ENCODE measurements at regions not wholly inside any gene's neighbourhood (a gene's known extent, or its start where the extent isn't known, plus 50 kb on each side); places are given as distances from the start of the nearest gene placed in this dataset.

DNA sequence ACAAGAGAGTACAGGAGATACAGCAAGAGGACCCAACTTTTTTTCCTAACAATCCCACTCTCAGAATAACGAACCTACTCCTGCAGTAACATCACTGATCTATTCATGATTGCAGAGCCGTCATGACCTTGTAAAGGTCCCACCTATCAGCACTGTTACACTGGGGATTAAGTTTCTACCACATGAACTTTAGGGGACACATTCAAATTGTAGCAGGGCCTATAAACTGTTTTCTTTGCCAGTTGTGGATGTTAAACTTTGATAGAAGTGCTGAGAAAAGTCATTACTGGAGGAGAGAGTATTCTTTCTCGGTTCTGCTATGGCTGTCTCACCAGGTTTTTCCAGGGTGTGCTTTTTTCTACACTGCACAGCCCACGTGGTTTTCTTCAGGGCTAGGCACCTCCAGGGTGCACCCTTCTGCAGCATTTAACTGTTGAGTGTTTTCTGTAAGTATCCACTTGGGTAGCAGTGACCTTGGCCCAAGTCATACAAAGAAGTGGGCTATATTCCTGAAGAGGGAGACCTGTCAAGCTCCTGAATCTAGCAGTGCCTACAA lies 131.6 kb upstream of the AHR start:
- TF ChIP-seq, protein P1, sequence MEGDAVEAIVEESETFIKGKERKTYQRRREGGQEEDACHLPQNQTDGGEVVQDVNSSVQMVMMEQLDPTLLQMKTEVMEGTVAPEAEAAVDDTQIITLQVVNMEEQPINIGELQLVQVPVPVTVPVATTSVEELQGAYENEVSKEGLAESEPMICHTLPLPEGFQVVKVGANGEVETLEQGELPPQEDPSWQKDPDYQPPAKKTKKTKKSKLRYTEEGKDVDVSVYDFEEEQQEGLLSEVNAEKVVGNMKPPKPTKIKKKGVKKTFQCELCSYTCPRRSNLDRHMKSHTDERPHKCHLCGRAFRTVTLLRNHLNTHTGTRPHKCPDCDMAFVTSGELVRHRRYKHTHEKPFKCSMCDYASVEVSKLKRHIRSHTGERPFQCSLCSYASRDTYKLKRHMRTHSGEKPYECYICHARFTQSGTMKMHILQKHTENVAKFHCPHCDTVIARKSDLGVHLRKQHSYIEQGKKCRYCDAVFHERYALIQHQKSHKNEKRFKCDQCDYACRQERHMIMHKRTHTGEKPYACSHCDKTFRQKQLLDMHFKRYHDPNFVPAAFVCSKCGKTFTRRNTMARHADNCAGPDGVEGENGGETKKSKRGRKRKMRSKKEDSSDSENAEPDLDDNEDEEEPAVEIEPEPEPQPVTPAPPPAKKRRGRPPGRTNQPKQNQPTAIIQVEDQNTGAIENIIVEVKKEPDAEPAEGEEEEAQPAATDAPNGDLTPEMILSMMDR (IDR thresholded peaks at IDR 0.05), result no peak
- Mint-ChIP-seq H3K27ac (no peak overlapping the region), H3K9me3 (peaks cover 3% of the 10 kb centered on the region), H3K4me1 (ENCODE audit: low read depth) (peaks cover 18% of the 10 kb centered on the region), H3K4me3 (no peak overlapping the region), H3K36me3 (ENCODE audit: low read depth) (peaks cover 5% of the 10 kb centered on the region), H3K27me3 (no peaks in the 10 kb centered on the region)
- ChIA-PET POLR2A (no interaction called here), CTCF (no interaction called here)
- intact Hi-C loops (cut with micrococcal nuclease), result no loop called here
- no peak for DNase-seq
- ATAC-seq, result no peak

DNA sequence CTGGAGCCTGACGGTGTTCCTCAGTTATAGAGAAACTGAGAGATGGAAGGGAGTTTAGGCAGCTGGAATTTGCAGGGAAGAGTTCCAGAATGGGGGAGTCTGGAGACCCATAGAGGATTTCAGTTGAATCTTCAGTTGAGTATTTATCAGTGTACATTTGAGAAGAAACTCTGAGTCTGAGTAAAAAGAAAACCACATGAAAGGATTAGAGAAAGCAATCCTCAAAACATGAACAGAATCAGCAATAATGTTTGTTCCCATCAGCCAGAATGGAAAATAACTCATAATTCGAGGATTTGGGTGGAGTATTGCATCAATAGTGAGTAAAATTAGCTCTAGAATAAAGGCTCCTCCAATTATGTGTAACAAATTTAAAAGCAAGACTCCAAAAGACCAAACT lies 130.0 kb upstream of the AHR start:
- H3K27ac Mint-ChIP-seq, result no peak overlapping the region
- H3K4me3 Mint-ChIP-seq, result no peak overlapping the region
- DNase-seq, result no peak
- H3K4me1 Mint-ChIP-seq (ENCODE audit: low read depth), result peaks cover 13% of the 10 kb centered on the region
- H3K9me3 Mint-ChIP-seq, result no peaks in the 10 kb centered on the region
- CTCF ChIA-PET, result interaction anchor here (1.1 kb wide), 1 partner anchor 76 kb away, joined by 3 read pairs; no protein-coding TSS in a partner anchor
- intact Hi-C loops (cut with micrococcal nuclease), result no loop called here
- no peak for ATAC-seq
- no peaks in the 10 kb centered on the region for H3K36me3 Mint-ChIP-seq (ENCODE audit: low read depth)
- POLR2A ChIA-PET, result no interaction called here
- H3K27me3 Mint-ChIP-seq, result no peaks in the 10 kb centered on the region
- TF ChIP-seq, protein P1 (IDR thresholded peaks at IDR 0.05), result no peak

DNA sequence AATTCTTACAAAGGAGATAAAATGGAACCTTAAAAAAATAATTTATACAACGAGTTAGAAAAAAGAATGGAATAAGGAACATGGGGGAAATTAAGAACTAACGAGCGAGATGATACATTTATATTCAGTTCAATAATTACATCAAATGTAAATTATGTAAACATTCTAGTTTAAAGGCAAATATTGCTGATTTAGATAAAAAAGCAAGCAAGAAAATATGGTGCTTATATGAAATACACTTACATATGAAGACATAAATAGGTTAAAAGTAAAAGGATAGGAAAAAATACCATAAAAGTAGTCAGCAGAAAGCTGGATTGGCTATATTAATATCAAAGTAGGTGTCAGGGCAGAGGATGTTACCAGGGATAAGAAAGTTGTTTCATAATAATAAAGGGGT lies 127.0 kb upstream of the AHR start:
- TF ChIP-seq, protein P1 (IDR thresholded peaks at IDR 0.05), result no peak
- intact Hi-C loops (cut with micrococcal nuclease), result no loop called here
- H3K4me3 Mint-ChIP-seq, result no peak overlapping the region
- no peaks in the 10 kb centered on the region for H3K27me3 Mint-ChIP-seq
- peaks cover 19% of the 10 kb centered on the region for H3K4me1 Mint-ChIP-seq (ENCODE audit: low read depth)
- no peak for ATAC-seq
- no peaks in the 10 kb centered on the region for H3K36me3 Mint-ChIP-seq (ENCODE audit: low read depth)
- no peak for DNase-seq
- ChIA-PET POLR2A (no interaction called here), CTCF (no interaction called here)
- H3K9me3 Mint-ChIP-seq, result peaks cover 1% of the 10 kb centered on the region
- H3K27ac Mint-ChIP-seq, result no peak overlapping the region

DNA sequence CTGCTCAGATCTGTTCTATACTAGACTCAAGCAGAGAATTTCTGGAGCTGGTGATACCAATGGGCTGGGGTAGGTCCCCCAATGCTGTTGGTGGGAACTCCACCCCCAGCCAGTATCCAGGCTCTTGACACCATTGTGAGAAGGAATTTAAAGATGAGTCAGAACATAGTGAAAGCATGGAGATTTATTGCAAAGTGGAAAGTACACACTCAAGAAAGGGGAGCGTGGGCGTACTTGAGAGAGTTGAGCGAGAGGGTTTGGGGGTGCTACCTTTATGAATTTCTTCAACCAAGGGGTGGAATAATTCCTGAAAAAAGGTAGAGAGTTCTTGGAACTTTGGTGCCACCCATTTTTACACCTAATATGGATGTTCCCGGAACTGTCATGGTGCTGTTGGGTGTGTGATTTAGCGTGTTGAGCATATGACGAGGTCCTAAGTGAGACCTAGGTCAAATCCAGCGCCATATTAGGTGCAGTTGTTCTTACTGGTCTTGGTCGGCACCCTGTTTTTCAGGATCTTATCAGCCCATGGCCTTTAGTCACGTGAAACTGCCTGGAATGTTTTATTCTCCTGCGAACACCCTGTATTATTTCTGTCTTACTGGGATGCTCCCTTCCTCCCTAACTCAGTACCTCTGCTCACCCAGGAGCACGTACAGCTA lies 122.0 kb upstream of the AHR start:
- H3K4me1 Mint-ChIP-seq (ENCODE audit: low read depth), result peaks cover 11% of the 10 kb centered on the region
- ChIA-PET POLR2A (no interaction called here), CTCF (interaction anchor here (1.8 kb wide), 1 partner anchor 33 kb away, joined by 4 read pairs; no protein-coding TSS in a partner anchor)
- no peaks in the 10 kb centered on the region for H3K36me3 Mint-ChIP-seq (ENCODE audit: low read depth)
- peak; percentile 11 for DNase-seq
- intact Hi-C loops (cut with micrococcal nuclease), result no loop called here
- H3K4me3 Mint-ChIP-seq, result no peak overlapping the region
- no peak overlapping the region for H3K27ac Mint-ChIP-seq
- ATAC-seq, result no peak
- TF ChIP-seq, protein P1 (IDR thresholded peaks at IDR 0.05), result no peak
- no peaks in the 10 kb centered on the region for H3K27me3 Mint-ChIP-seq
- peaks cover 4% of the 10 kb centered on the region for H3K9me3 Mint-ChIP-seq

DNA sequence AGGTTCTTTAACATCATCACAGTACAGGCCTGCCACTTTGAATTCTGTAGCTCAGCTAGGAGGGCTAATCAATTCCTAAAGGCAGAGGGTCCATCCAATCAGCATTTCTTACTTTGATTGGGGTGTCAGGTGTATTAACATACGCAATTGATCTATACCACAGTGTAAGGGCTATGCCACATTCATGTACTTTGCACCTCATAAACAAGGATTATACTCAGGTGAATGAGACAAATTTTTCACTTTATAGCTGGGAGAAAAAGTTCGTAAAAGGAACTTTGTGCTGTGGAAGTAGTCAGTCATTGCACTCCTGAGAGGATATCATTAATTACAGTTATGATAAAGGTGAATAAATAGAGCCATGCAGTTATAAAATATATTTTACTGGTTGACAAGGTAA lies 119.9 kb upstream of the AHR start:
- TF ChIP-seq, protein P1 (IDR thresholded peaks at IDR 0.05), result no peak
- H3K4me1 Mint-ChIP-seq (ENCODE audit: low read depth), result peaks cover 11% of the 10 kb centered on the region
- POLR2A ChIA-PET, result no interaction called here
- H3K27ac Mint-ChIP-seq, result no peak overlapping the region
- DNase-seq (no peak), ATAC-seq (no peak)
- no peaks in the 10 kb centered on the region for H3K27me3 Mint-ChIP-seq
- peaks cover 4% of the 10 kb centered on the region for H3K9me3 Mint-ChIP-seq
- H3K4me3 Mint-ChIP-seq, result no peak overlapping the region
- CTCF ChIA-PET, result no interaction called here
- intact Hi-C loops (cut with micrococcal nuclease), result no loop called here
- no peaks in the 10 kb centered on the region for H3K36me3 Mint-ChIP-seq (ENCODE audit: low read depth)

Measured in activated CD8-positive, alpha-beta T cell treated with anti-CD3 and anti-CD28 coated beads for 36 hours (primary cell).